ENCODE measurements at regions not wholly inside any gene's neighbourhood (a gene's known extent, or its start where the extent isn't known, plus 50 kb on each side); places are given as distances from the start of the nearest gene placed in this dataset.

GRCh38 chr1:184292101-184292500 lies 94.7 kb upstream of the C1orf21 start:
- Histone ChIP-seq H3K9ac (ENCODE audit: extremely low read depth, insufficient read length, low read length) (no peak overlapping the region), H2BK5ac (ENCODE audit: insufficient read length, low read length) (no peak overlapping the region), H3K23me2 (ENCODE audit: insufficient read length, low read depth, low read length, poor library complexity, severe bottlenecking) (no peaks in the 10 kb centered on the region), H3K18ac (ENCODE audit: insufficient read length, low read depth, low read length) (no peak overlapping the region), H3K4me2 (ENCODE audit: insufficient read depth, insufficient read length, low read length) (no peak overlapping the region), H4K5ac (ENCODE audit: insufficient read length, low read depth, low read length) (no peak overlapping the region), H3K27ac (ENCODE audit: insufficient read length, low read depth, low read length) (no peak overlapping the region), H3K27me3 (ENCODE audit: insufficient read depth, low read length) (no peaks in the 10 kb centered on the region), H3K14ac (ENCODE audit: insufficient read depth, low read length) (no peak overlapping the region), H4K91ac (ENCODE audit: insufficient read length, low read depth, low read length) (no peak overlapping the region), H3K56ac (ENCODE audit: insufficient read length, low read depth, low read length) (no peak overlapping the region), H4K8ac (replicated peaks; ENCODE audit: insufficient read length, low read depth, low read length) (no peak overlapping the region), H2AK5ac (ENCODE audit: insufficient read length, low read length) (no peak overlapping the region), H3K4ac (ENCODE audit: low read depth, low read length) (no peak overlapping the region), H2BK20ac (ENCODE audit: low read depth, low read length, poor library complexity, severe bottlenecking) (no peak overlapping the region), H2BK15ac (ENCODE audit: low read depth, low read length) (no peak overlapping the region), H2BK120ac (ENCODE audit: low read depth, low read length, poor library complexity, severe bottlenecking) (no peak overlapping the region), H2AFZ (ENCODE audit: low read length) (no peak overlapping the region), H3K4me1 (ENCODE audit: insufficient read depth, low read length) (no peaks in the 10 kb centered on the region), H4K20me1 (ENCODE audit: control insufficient read depth, insufficient read depth, insufficient read length) (no peaks in the 10 kb centered on the region), H2BK12ac (ENCODE audit: insufficient read length, low read depth, low read length) (no peak overlapping the region), H3K79me2 (ENCODE audit: insufficient read depth, low read length) (no peaks in the 10 kb centered on the region), H3K23ac (ENCODE audit: insufficient read length, low read depth, low read length) (no peak overlapping the region), H3T11ph (ENCODE audit: low read length) (no peak overlapping the region), H3K9me3 (ENCODE audit: control insufficient read depth, low read depth, low read length) (peaks cover 29% of the 10 kb centered on the region), H3K79me1 (ENCODE audit: insufficient read depth, low read depth, low read length, poor library complexity, severe bottlenecking) (no peaks in the 10 kb centered on the region)
- H3K4me3 Mint-ChIP-seq = no peak overlapping the region
- no peaks in the 10 kb centered on the region for H3K27me3 Mint-ChIP-seq (ENCODE audit: low read depth)
- WGBS (ENCODE audit: extremely low coverage, insufficient read length, low lambda C conversion rate) = no CpG with 5 or more reads among the region's 3 CpGs
- no peaks in the 10 kb centered on the region for H3K4me1 Mint-ChIP-seq
- no peak overlapping the region; a peak in 1 of 7 replicates for H3K27ac Mint-ChIP-seq
- TF ChIP-seq CTCF (conservative IDR thresholded peaks at IDR 0.05) = no peak
- peaks cover 32 to 37% of the 10 kb centered on the region in 2 experiments for H3K9me3 Mint-ChIP-seq
- DNase-seq = no peak
- peaks cover 19 to 34% (median 20%) of the 10 kb centered on the region in 3 experiments for H3K36me3 Mint-ChIP-seq (ENCODE audit: insufficient read depth in 1 of 3, low read depth in 3 of 3)
